Endodermal cell (in vitro differentiated cells): ENCODE measurements at regions not wholly inside any gene's neighbourhood (a gene's known extent, or its start where the extent isn't known, plus 50 kb on each side); places are given as distances from the start of the nearest gene placed in this dataset.

Experiments used
- DNase-seq: peaks from one replicate; pipeline ENCODE4 v3.0.0-alpha.2; 2017
- H3K27ac ChIP-seq: 2 replicates; pipeline ENCODE4 v1.5.1; 2013; ENCODE audit warnings: mild to moderate bottlenecking, low read depth, low read length, moderate library complexity
- H3K27me3 ChIP-seq: 2 replicates; pipeline ENCODE4 v1.6.1; 2013; ENCODE audit warnings: mild to moderate bottlenecking, low read length, moderate library complexity; ENCODE audit not compliant: insufficient read depth, control insufficient read depth, poor library complexity, severe bottlenecking
- H3K36me3 ChIP-seq: 2 replicates; pipeline ENCODE4 v1.7.0; 2013; ENCODE audit warnings: mild to moderate bottlenecking, low read length, moderate library complexity; ENCODE audit not compliant: control insufficient read depth, insufficient read depth
- H3K4me1 ChIP-seq: one replicate; pipeline ENCODE4 v1.7.0; 2013; ENCODE audit warnings: low read length; ENCODE audit not compliant: control insufficient read depth, insufficient read depth
- H3K4me3 ChIP-seq: 2 replicates; pipeline ENCODE4 v1.5.1; 2013; ENCODE audit warnings: mild to moderate bottlenecking, low read length, moderate library complexity
- H3K9ac ChIP-seq: 2 replicates; pipeline ENCODE4 v1.6.1; 2013; ENCODE audit warnings: mild to moderate bottlenecking, low read length, moderate library complexity; ENCODE audit not compliant: poor library complexity, severe bottlenecking; ENCODE audit errors: extremely low read depth
- H3K9me3 ChIP-seq: 2 replicates; pipeline ENCODE4 v1.6.1; 2013; ENCODE audit warnings: mild to moderate bottlenecking, low read length, moderate library complexity; ENCODE audit not compliant: control insufficient read depth
- H3K27ac Mint-ChIP-seq: 2 replicates; pipeline ENCODE4 v1.8.0; 2020; ENCODE audit warnings: mixed read lengths
- H3K27me3 Mint-ChIP-seq: 2 replicates; pipeline ENCODE4 v1.8.0; 2021; ENCODE audit warnings: mild to moderate bottlenecking, mixed read lengths; ENCODE audit not compliant: insufficient read depth
- H3K36me3 Mint-ChIP-seq: 2 replicates; pipeline ENCODE4 v1.8.0; 2020; ENCODE audit warnings: low read depth, mixed read lengths
- H3K4me1 Mint-ChIP-seq: 2 replicates; pipeline ENCODE4 v1.8.0; 2020; ENCODE audit warnings: mixed read lengths
- H3K4me3 Mint-ChIP-seq: 2 replicates; pipeline ENCODE4 v1.8.0; 2020; ENCODE audit warnings: mild to moderate bottlenecking, moderate library complexity, mixed read lengths
- H3K9me3 Mint-ChIP-seq: 2 replicates; pipeline ENCODE4 v1.8.0; 2020; ENCODE audit warnings: mild to moderate bottlenecking, mixed read lengths
- CTCF ChIP-seq: fragments of 200-600 bp; sonication (generic); conservative IDR thresholded peaks from 2 replicates; pipeline ENCODE4 v1.5.0; 2021; ENCODE audit warnings: antibody characterized with exemption, mild to moderate bottlenecking
- WGBS, 2 experiments: methylation state at CpG; one replicate each; pipeline versions ENCODE4 v1.1.5 to v1.1.7; 2013; ENCODE audit warnings: missing lambda C conversion rate in 2 of 2, mixed read lengths in 1 of 2; ENCODE audit not compliant: insufficient coverage in 1 of 2, insufficient read length in 1 of 2; 5-methylcytosine and 5-hydroxymethylcytosine counted together

DNA sequence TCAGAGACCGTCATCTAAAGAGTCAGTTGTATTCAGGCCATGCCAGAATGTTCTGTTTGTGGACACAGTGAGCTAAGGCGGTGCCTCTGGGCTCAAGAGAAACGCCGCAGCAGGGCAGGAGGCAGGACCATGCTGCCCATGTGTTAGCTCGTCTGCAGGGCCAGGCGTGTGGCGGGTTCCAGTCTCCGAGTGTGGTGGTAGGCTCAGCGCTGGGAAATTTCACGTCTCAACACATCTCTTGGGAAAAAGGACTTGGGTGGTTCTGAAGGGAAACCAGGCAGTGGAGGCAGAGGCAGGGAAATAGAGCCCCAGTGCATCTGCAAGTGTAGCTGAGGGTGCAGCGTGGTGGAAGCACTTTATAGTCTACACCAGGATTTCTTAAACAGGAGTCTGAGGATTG is 56.9 kb upstream of the TAGAP start:
- Mint-ChIP-seq H3K9me3 (no peaks in the 10 kb centered on the region), H3K27ac (no peak overlapping the region)
- WGBS, 2 experiments: 88 to 96% methylated on average over 10 to 11 of the region's 11 CpGs

DNA sequence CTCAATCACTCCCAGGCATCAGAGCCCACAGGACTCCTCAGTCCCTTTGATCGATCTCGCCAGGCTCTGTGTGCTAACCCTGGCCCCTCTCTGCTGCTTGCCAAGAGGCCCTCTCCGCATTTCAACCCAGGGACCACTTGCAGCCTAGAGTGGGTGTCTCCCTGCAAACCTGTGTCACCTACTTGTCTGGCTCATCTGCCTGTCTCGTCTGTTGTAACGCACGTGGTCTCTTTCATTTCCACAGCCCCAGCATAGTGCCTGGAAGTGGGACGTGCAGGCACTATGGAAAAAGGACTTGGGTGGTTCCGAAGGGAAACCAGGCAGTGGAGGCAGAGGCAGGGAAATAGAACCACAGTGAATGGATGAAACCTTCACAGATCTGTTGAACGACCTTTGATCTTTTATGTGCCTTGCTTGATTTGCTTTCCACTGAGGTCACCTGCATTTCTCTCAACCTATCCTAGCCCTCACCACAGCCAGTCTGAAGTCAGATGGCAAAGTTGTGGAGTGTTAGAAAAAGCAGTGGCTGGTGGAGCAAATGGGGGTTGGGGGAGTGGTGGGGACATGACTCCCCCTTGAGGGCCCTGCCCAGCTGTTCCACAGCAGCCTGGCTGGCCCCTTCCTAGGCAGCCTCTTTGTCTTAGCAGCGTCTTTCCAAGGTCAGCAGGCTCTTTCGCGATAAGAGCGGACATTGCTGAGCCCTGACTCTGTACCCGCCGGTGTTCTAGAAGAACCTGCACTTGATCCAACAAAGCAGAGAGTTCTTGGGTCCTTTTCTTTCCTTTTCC is 55.8 kb upstream of the TAGAP start:
- no peaks in the 10 kb centered on the region for H3K4me1 ChIP-seq
- Mint-ChIP-seq H3K4me3 (no peak overlapping the region), H3K9me3 (no peaks in the 10 kb centered on the region), H3K4me1 (peaks cover 9% of the 10 kb centered on the region), H3K27me3 (no peaks in the 10 kb centered on the region), H3K36me3 (no peaks in the 10 kb centered on the region), H3K27ac (no peak overlapping the region)
- DNase-seq: peak; percentile 46
- no peaks in the 10 kb centered on the region for H3K9me3 ChIP-seq
- H3K9ac ChIP-seq: no peak overlapping the region
- WGBS, 2 experiments: 85 to 88% methylated on average over 12 to 15 of the region's 15 CpGs
- no peak overlapping the region for H3K27ac ChIP-seq
- no peak overlapping the region for H3K4me3 ChIP-seq
- H3K36me3 ChIP-seq: no peaks in the 10 kb centered on the region
- TF ChIP-seq CTCF: no peak
- H3K27me3 ChIP-seq: no peaks in the 10 kb centered on the region

More for the DNA sequence above, 56.9 kb upstream of the TAGAP start:
- no peaks in the 10 kb centered on the region for H3K27me3 Mint-ChIP-seq
- H3K36me3 Mint-ChIP-seq: no peaks in the 10 kb centered on the region
- no peaks in the 10 kb centered on the region for H3K9me3 ChIP-seq
- H3K9ac ChIP-seq: no peak overlapping the region
- H3K27me3 ChIP-seq: no peaks in the 10 kb centered on the region
- peak; percentile 34 for DNase-seq
- peaks cover 8% of the 10 kb centered on the region for H3K4me1 Mint-ChIP-seq
- no peak overlapping the region for H3K27ac ChIP-seq
- no peak overlapping the region for H3K4me3 Mint-ChIP-seq
- no peak overlapping the region for H3K4me3 ChIP-seq
- H3K4me1 ChIP-seq: no peaks in the 10 kb centered on the region
- no peaks in the 10 kb centered on the region for H3K36me3 ChIP-seq
- TF ChIP-seq CTCF: no peak

GRCh38 chr6:159099961-159100360 is 55.2 kb upstream of the TAGAP start:
- H3K9me3 Mint-ChIP-seq: no peaks in the 10 kb centered on the region
- no peaks in the 10 kb centered on the region for H3K9me3 ChIP-seq
- H3K36me3 ChIP-seq: no peaks in the 10 kb centered on the region
- H3K27ac ChIP-seq: no peak overlapping the region
- DNase-seq: peak; percentile 3
- peaks cover 14% of the 10 kb centered on the region for H3K4me1 Mint-ChIP-seq
- H3K4me3 ChIP-seq: no peak overlapping the region
- no peak overlapping the region for H3K9ac ChIP-seq
- H3K4me1 ChIP-seq: no peaks in the 10 kb centered on the region
- no peaks in the 10 kb centered on the region for H3K27me3 ChIP-seq
- H3K4me3 Mint-ChIP-seq: no peak overlapping the region
- H3K27me3 Mint-ChIP-seq: no peaks in the 10 kb centered on the region
- no peak for TF ChIP-seq CTCF
- 95 to 96% methylated on average over 3 of the region's 3 CpGs for WGBS, 2 experiments
- no peaks in the 10 kb centered on the region for H3K36me3 Mint-ChIP-seq
- no peak overlapping the region for H3K27ac Mint-ChIP-seq
